Hypothalamus (tissue), 51 donors: ENCODE measurements at regions not wholly inside any gene's neighbourhood (a gene's known extent, or its start where the extent isn't known, plus 50 kb on each side); places are given as distances from the start of the nearest gene placed in this dataset.

Experiments
- DNase-seq, 51 donors: peaks; one replicate each; lab custom pipeline; 2025; lab: John Stamatoyannopoulos, UW

DNA sequence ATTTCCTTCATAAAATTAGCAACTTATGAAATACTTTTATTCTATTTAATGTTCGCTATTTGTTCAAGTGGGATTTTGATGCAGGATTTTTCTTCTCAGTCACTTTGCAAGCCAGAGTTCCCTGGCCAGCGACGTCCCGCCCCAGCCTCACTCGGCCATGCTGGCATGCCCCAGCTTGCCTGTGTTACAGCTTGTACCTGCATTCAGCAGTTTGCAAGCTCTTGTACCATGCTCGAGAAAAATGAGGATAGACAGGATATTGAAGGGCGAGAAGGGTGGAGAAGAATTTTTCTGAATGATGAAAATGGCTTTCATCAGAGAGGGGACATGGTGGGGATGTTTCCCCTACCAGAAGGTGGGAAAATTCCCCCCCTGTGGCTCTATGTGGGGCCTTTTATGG is 2180.2 kb upstream of the PCDH20 start:
- DNase-seq: no peak

DNA sequence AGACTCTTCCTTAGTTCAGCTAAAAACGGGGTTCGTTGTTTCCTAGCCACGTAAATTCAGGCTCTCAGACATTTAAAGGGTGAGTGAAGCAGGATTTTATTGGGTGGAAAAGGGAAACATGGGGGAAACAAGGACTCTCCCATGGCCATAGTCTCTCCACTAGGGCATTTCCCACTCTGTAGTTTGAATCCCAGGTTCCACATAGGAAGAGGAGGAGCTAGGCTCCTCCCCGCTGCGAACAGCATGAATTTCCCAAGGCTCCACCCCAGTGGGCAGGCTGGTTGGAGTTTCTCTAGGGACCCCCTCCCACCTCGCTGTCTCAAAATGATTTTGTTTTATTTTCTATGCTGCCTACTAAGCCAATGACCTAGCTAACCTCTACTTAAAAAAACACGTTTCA is 2170.8 kb upstream of the PCDH20 start:
- no peak for DNase-seq

DNA sequence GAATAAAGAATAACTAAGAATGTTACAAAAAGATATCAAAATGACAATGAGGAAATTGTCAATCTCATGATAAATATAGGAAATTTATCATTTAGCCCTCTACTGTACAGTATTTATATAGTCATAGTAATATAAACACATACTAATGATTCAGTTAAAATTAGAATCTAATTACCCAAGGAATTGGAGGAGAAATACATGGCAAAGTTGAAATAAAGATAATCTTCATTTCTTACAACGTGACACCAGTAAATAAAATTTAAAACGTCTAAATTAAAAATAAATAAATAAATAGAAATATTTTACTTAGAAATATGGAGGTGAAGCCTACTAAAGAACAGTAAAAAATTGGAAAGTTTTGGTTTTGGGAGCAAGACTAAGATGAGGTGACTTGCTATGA is 2163.1 kb upstream of the PCDH20 start:
- no peak for DNase-seq

DNA sequence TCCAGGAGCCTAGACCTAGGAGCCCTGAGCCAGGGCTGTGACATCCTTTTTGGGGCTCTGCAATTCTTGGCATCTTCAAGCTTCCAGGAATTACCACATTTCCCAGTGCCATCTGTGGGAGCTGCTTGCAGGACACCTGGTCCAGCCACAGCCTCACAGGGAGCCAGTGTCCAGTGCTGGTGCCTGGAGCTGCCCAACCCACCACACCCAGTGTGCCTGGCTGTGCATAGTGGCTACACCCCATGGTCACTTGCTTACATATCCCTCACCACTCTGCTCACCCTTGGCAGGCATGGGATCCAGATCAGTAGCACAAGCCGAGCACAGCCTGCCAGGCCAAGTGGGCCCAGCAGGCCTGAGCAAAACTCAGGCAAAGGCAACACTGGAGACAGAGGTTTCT is 2151.4 kb upstream of the PCDH20 start:
- DNase-seq: no peak

DNA sequence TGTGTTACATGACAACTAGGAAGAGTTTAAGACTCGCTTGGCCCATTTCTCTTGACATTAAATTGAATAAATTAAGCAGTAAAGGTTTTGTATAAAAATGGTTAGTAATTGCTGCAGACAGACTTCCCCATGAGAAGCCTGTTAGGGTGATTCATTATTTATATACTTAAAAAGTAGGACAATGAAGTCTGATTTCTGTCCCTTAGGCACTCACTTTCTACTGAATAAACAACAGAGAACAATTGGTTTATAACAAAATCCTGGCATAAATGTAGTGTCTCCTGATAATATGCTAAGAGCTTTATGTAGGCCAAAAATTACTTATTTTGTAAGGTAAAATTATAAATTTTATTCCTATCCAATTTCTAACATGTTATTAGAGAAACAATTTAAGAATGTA is 2138.5 kb upstream of the PCDH20 start:
- no peak for DNase-seq

DNA sequence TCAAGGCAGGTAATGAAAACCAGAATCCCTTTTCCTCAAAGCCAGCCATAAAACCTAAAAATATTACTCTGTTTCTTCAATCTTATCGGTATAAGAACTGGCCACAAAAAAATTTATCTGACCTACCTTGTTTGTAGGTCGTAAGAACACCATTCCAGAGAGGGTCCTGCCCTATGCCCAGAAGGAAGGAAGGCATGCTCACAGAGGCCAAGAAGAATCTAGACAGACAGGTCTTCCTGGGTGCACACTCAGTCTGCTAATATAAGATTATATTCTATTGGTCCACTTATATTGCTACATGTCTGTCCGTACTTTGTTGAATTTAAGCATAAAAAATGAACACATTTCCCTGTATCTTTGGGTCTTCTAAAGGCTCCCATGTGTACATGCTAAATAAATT is 2136.1 kb upstream of the PCDH20 start:
- DNase-seq: no peak

DNA sequence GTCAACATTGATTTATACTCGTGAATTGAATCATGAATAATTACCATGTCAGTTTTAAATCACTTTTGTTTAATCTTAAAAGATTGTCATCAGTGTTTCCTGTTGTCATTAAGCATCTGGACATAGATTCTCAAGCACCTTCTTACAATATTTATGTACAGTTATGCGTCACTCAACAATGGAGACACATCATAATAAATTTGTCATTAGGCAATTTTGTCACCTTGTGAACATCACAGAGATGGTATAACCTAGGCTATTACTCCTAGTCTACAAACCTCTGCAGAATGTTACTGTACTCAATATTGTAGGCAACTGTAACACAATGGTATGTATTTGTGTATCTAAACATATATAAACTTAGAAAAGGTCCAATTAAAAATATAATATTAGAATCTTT is 2130.9 kb upstream of the PCDH20 start:
- no peak for DNase-seq

DNA sequence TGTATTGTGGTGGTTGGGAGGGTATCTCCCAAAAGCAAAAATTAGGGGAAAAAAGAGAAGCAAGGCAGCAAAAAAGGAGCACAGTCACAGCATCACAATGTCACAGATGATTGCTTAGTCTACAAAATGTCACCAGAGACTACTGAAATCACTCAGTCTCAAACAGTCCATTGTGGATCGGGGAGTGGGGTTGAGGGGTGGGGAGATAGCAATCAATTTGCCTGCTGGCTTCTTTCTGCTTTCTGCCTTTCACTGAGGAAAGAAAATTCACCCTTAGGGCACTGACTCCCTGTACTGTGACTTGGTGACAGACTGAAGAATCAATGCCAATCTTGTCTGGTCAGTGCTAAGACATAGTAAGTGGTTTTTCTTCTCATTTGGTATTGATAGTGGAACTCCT is 2127.1 kb upstream of the PCDH20 start:
- DNase-seq: no peak

DNA sequence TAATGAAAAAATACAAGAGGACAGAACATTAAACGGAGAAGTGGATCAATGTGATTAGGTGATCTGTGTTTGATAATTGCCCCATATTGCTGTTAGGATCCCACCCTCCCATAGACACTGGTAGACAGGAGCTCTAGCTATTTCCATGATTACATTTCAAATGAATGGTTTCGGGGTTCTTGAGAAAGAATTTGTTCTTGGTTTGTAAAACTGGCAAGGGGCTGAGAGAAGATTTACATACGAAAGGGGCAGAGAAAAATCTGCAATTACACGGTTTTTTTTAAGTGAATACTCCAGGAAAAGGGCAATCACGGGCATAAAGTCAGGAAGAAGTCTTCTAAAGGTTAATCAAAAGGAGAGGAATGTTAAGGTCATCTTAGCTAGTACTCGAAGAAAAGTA is 2125.7 kb upstream of the PCDH20 start:
- no peak for DNase-seq

DNA sequence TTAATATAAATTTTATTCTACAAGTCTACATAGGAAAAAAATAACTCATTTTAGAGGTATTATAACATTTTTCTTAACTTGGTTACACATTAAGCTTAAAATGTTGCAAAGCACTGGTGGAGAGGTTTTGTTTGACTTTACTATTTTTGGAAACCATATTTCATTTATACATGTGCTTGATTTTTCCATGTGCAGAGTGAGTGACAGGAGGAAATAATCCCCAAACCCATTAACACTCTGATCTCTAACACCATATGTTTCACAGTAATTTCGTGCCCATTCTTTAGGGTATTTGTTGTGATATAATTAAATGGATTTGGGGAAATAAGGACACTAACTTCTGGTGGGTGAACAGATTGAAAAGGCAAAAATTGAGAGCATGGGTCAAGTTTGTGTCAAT is 2124.4 kb upstream of the PCDH20 start:
- DNase-seq: no peak

DNA sequence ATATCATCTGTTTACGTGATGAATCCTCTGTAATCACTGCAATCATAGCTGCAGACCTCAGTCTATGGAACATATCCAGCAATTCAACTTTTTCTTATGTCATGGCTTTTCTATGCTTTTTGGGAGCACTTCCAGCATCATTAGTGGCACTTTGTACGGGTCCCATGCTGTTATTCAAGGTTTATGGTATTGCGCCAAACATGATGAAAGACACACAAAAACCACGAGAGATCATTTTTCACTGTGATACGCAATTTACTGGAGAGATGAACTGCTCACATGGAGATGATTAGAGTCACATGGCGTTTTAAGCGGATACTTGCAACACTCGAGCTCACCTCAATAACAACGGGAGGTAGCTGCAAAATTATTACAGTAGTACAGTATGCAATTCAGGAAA is 2101.7 kb upstream of the PCDH20 start:
- no peak for DNase-seq

DNA sequence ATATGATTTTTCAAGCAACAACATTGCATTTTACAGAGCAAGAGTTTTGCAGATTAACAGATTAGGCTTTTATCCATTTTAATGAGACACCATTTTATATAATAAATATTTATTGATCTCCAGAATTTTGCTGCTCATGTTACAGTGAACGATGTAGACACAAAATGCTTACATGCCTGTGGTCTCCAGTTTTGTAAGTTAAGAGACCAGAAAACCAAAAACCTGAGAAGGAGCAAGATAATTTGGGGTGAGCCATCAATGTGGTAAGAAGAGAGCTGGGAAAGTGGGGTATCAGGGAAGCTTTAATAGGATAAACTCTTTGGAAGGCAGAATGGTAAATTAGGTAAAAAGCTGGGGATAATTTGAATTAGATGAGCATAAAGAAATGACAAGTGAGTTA is 2100.5 kb upstream of the PCDH20 start:
- no peak for DNase-seq

DNA sequence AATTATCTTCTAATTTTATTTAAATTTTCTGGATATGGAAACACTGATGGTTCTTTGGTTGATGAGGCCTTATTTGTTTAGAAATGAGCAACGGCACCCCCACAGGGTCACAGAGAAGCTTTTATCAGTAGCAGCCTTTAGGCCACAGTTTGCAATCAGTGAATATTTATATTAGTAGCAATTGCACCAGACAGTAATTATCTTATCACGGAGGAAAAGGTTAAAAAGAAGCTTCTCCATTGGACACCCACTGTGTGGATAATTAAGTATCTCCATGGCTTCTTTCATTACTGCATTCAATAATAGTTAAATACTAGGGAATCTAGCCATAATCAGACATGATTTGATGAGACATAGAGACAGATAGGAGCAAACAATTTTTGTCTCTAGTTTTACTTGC is 2099.2 kb upstream of the PCDH20 start:
- DNase-seq: no peak

DNA sequence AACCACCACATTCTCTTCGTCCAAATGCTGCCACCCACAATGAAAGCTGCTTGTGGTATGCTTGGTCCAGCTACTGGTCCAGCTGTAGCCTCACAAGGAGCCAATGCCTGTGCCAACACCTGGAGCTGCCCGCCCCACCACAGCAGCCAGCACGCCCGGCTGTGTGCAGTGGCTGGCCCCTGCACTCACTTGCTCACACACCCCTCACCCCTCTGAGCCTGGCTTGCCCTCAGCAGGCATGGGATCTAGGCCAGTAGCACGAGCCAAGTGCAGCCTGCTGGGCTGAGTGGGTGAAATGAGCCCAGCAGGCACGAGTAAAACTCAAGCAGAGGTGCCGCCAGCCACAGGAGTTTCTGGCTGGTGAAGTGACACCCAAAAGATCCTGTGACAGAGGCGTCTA is 2096.4 kb upstream of the PCDH20 start:
- no peak for DNase-seq

DNA sequence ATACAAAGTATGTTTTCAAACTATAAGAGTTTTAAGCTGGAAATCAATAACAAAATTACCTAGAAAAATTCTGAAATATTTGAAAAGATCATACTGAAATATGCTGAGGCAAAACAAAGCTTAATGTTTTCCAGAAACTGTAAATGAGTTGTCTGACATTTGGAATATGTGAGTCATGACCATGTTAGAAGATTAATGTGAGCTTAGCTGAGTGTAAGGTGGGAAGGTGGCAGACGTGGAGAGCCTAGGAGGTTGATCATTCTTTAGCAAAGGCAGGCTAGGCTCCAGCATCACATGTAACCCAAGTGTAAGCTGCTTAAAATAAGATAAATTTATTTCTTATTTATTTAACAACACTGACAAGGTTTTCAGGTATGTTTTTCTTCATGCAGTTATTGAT is 2086.1 kb upstream of the PCDH20 start:
- no peak for DNase-seq

DNA sequence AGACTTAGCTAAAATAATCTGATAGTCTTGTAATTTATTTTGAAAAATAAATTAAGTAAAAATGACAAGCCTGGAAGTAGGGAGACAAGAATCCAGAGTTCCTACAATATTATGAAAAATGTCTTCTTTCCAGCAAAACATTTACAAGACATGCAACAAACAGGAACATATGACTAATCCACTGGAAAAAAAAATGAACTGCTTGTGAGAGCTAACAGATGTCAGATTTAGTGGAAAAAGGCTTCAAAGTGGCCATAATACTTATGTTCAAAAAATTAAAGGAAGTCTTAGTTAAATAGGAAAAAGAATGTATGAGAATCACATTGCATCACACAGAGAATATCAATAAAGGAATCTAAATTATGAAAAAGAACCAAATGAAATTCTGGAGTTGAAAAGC is 2082.0 kb upstream of the PCDH20 start:
- no peak for DNase-seq

DNA sequence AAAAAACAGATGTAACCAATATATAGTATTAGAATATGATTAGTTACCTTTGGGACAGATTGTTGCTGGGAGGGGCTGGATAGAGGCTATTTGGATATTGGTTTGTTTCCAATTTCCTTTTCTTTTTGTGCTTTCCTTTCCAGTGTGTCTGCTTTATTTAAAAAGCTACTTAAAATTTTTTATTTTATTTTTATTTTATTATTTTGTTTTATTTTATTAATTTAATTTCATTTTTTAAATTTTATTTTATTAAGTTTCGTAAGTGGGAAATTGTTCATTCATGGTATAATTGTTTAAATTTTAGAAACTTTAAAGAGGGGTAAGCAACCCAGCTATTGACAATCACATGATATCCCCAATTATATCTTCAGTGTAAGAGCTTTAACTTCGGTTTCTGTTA is 2077.0 kb upstream of the PCDH20 start:
- DNase-seq: no peak

DNA sequence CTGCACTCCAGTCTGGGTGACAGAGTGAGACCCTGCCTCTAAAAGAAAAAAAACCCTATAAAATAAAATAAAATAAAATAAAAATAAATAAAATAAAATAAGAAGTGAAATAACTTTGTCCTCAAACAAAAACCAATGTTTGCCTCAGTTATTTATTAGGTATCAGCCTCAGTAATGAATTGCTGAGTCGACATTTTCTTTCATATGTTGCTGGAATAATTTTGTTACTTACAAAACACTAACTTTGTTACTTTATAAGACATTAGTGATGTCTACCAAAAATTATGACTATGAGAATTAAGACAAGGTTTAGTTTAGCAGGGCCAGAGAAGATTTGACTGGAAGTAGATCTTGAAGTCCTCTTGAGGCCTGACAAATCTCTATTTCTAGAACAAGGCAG is 2074.5 kb upstream of the PCDH20 start:
- no peak for DNase-seq

DNA sequence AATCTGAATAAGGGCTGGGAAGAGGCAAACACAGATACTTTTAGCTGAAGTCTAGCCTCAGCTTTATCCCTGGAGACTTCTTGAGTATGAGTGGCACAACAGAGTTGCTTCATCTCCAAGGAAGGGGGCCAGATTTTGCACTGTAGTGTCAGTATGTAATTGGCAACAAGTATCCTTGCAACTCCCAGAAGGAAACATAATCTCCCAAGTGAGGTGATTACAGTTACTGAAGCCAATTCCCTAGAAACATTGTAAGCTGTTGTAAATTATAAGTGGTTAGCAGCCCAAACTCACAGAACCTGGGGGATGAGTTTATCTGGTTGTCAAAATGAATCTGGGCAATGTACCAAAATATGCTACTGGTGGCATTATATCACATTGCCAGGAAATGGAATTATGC is 2065.7 kb upstream of the PCDH20 start:
- DNase-seq: no peak

DNA sequence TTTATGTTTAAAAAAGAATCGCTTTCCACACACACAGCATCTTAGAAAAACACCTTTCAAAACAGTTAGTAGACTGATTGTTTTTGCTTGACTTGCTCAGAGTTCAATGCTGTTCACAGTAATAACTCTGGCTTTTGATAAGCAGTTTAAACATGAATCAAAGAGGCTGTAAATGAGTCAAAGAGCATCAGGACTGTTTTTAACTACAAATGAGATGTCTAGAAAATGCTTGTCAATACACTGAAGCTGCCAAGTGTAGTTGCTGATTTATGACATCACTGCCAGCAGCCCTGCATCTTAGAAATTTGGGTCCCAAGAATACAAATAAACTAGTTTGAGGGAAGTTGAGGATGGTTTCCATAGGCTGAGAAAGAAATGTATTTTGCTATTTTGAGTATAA is 2057.1 kb upstream of the PCDH20 start:
- no peak for DNase-seq

DNA sequence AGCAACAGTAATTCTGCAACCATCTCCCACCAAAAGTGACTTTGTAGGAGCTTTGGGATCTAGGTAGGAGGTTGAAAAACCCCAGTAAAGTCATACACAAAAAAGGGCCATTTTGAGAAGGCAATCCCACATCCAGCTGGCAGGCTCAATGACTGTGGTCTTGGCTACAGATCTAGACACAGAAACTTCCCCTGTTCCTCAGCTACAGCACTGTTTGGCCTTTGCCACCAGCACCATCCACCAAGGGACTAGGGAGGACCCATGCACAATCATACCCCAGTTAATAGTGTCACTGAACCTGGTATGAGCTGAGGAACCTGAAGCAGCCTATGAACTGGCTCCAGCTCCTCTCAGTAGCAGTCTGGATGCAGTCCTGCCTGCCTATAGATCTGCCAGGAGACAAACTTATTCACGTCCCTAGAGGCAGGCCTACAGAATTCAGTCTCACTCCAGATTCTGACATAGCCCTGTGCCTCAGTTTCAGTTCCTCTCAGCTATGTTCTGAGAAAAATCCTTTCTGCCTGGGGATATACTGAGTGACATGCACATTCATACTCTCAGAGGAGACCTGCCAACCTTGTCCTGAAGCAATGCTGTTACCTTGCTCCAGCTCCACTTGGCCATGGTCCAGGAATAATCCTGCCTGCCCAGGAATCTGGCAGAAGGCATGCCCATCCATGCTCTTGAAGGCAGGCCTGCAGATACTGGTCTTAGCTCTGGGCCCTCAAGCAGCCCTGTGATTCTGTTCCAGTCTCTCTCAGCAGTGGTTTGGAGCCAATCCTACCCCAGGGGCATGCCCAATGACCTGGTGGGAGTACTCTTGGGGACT is 2048.3 kb upstream of the PCDH20 start:
- DNase-seq: no peak

DNA sequence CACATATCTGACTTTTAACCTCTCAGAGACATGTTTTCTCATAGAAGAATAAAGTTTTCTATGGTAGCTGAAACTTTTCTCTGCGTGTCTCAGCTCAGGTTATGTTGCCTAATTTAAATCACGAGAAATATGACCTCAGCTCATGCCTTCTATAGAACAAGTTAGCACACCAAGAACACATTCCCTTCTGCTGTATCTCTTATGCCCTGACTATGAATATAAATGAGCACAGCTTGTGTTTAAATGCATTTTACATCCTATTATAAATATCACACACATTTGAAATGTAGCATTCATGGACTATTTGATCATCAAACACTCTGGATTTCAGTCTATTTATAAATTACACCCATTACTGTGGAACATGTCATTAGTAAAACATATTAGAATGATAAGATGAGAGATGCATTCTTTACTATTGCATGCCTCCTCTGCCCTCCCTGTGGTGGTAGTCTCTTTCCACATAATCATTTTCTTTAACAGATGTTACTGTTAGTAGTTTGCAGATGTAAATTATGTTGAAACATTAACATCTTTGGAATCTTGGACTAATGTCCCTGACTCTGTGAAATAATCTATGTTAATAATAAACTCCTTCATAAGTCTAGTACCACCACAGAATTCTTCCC is 2044.9 kb upstream of the PCDH20 start:
- DNase-seq: no peak

DNA sequence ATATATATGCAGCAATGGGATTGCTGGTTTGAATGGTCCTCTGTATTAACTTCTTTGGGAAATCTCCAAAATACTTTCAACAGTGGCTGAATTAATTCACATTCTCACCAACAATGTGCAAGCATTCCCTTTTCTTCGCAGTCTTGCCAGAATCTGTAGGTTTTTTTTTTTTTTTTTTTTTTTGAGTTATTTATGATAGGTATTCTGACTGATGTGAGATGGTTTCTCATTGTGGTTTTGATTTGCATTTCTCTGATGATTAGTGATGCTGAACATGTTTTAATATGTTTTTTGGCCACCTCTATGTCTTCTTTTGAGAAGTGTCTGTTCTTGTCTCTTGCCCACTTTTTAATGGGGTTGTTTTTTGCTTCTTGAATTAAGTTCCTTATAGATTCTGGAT is 2041.5 kb upstream of the PCDH20 start:
- no peak for DNase-seq
